ENCODE measurements at regions not wholly inside any gene's neighbourhood (a gene's known extent, or its start where the extent isn't known, plus 50 kb on each side); places are given as distances from the start of the nearest gene placed in this dataset.

DNA sequence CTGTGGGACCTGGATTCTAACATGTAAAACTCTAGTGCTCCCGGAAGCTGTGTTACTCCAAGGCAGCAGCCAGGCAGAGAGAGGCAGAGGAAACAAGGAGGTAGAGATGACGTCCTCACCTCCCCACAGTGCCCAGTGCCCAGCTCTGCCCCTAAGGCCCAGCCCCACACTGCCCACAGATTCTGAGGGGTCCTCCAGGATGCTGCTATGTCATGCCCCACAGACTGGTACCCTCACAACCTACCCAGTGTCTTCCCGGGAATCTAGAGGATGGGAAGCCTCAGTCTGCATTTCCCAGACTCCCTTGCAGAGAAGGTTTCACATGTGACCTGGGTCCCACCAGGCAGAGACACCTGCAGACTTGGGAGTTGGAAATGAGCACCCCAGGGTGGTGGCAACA lies 75.9 kb upstream of the PCSK6 start:
- Histone ChIP-seq H3K27ac (no peak overlapping the region), H3K9me3 (no peaks in the 10 kb centered on the region), H3K4me1 (no peaks in the 10 kb centered on the region), H3K27me3 (no peaks in the 10 kb centered on the region), H3K4me3 (no peak overlapping the region), H3K36me3 (no peaks in the 10 kb centered on the region)
- TF ChIP-seq, protein P1, sequence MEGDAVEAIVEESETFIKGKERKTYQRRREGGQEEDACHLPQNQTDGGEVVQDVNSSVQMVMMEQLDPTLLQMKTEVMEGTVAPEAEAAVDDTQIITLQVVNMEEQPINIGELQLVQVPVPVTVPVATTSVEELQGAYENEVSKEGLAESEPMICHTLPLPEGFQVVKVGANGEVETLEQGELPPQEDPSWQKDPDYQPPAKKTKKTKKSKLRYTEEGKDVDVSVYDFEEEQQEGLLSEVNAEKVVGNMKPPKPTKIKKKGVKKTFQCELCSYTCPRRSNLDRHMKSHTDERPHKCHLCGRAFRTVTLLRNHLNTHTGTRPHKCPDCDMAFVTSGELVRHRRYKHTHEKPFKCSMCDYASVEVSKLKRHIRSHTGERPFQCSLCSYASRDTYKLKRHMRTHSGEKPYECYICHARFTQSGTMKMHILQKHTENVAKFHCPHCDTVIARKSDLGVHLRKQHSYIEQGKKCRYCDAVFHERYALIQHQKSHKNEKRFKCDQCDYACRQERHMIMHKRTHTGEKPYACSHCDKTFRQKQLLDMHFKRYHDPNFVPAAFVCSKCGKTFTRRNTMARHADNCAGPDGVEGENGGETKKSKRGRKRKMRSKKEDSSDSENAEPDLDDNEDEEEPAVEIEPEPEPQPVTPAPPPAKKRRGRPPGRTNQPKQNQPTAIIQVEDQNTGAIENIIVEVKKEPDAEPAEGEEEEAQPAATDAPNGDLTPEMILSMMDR (IDR thresholded peaks at IDR 0.05), result no peak
- TF ChIP-seq POLR2A (IDR thresholded peaks at IDR 0.05), result no peak
- no peak for TF ChIP-seq EP300 (IDR thresholded peaks at IDR 0.05)
- 85 to 93% methylated on average over 2 to 3 of the region's 3 CpGs for WGBS, 2 donors
- DNase-seq (ENCODE audit: low spot score in 2 of 2), result no peak

DNA sequence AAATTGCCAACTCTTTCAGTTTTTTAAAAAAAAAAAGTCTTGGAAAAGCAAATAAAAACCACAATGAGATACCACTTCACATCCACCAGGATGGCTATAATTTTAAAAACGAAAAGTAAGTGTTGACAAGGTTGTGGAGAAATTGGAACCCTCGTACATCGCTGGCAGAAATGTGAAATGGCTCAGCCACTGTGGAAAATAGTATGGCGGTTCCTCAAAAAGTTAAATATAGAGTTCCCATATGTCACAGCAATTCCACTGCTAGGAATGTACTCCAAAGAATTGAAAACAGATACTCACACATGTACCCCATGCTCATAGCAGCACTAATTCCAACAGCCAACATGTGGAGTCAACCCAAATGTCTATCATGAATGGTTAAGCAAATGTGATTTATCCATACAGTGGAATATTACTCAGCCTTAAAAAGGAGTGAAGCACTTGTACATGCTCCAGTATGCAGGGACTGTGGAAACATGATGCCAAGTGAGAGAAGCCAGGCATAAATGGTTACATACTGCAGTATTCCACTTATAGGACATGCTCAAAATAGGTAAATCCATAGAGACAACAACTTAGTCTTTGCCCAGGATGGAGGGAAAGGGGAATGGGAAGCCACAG lies 73.8 kb upstream of the PCSK6 start:
- WGBS, 2 donors, result 79 to 85% methylated on average over 4 of the region's 4 CpGs
- Histone ChIP-seq H3K4me1 (no peaks in the 10 kb centered on the region), H3K9me3 (no peaks in the 10 kb centered on the region), H3K27me3 (no peaks in the 10 kb centered on the region), H3K36me3 (no peaks in the 10 kb centered on the region), H3K4me3 (no peak overlapping the region), H3K27ac (no peak overlapping the region)
- no peak for DNase-seq (ENCODE audit: low spot score in 2 of 2)
- TF ChIP-seq POLR2A (IDR thresholded peaks at IDR 0.05), result no peak
- no peak for TF ChIP-seq EP300 (IDR thresholded peaks at IDR 0.05)

DNA sequence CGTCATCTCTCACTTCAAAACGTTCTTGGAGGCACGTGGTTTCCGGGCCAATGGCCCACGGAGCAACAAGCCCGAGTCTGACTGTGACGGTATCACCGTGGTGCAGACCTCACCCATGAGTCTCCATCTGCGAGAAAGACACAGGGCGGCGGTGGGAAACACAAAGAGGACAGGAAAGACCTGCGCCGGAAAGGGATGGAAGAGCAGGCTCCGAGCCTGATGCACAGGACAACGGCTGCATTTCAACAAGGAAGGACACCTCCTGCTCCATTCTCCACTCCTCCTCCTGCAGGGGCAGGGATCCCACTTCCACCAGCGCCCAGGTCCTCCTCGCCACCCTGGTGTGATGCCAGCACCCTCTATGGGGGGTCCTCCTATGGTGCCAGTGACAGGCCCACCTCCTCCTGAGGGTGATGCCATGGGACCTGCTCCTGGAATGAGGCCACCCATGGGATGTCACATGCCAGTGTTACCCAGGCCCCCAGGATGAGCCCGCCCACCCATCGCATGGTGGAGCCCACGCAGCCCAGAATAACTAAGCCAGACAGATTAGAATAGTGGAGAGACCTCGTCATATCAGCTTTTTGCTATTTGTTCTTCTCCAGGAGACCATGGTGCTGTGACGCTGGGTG lies 73.0 kb upstream of the PCSK6 start:
- no peak for DNase-seq (ENCODE audit: low spot score in 2 of 2)
- H3K27ac ChIP-seq, result no peak overlapping the region
- H3K27me3 ChIP-seq, result no peaks in the 10 kb centered on the region
- WGBS, 2 donors, result 87 to 91% methylated on average over 22 of the region's 22 CpGs
- H3K9me3 ChIP-seq, result no peaks in the 10 kb centered on the region
- TF ChIP-seq EP300 (IDR thresholded peaks at IDR 0.05), result no peak
- no peaks in the 10 kb centered on the region for H3K4me1 ChIP-seq
- H3K4me3 ChIP-seq, result no peak overlapping the region
- no peaks in the 10 kb centered on the region for H3K36me3 ChIP-seq

DNA sequence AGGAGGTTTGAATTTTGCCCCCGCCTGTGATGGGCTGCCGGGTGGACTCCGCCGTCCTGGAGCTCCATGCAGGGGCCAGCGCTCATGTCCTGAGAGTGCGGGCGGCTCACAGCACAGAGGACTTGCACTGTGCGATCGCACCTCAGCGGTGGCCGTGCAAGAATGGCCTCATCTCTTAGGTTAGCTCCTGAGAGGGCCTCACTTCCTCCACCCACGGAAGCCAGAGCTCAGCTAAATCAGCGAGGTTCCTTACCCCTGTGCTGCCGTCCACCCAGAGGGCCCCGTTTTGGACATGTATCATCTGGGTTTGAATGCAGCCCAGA lies 72.0 kb upstream of the PCSK6 start:
- Histone ChIP-seq H3K9me3 (no peaks in the 10 kb centered on the region), H3K36me3 (no peaks in the 10 kb centered on the region), H3K4me1 (no peaks in the 10 kb centered on the region), H3K27me3 (no peaks in the 10 kb centered on the region), H3K4me3 (no peak overlapping the region), H3K27ac (no peak overlapping the region)
- TF ChIP-seq, protein P1 (IDR thresholded peaks at IDR 0.05), result no peak
- no peak for TF ChIP-seq POLR2A (IDR thresholded peaks at IDR 0.05)
- no peak for TF ChIP-seq EP300 (IDR thresholded peaks at IDR 0.05)
- DNase-seq (ENCODE audit: low spot score in 2 of 2), result no peak
- 82 to 83% methylated on average over 15 of the region's 15 CpGs for WGBS, 2 donors

DNA sequence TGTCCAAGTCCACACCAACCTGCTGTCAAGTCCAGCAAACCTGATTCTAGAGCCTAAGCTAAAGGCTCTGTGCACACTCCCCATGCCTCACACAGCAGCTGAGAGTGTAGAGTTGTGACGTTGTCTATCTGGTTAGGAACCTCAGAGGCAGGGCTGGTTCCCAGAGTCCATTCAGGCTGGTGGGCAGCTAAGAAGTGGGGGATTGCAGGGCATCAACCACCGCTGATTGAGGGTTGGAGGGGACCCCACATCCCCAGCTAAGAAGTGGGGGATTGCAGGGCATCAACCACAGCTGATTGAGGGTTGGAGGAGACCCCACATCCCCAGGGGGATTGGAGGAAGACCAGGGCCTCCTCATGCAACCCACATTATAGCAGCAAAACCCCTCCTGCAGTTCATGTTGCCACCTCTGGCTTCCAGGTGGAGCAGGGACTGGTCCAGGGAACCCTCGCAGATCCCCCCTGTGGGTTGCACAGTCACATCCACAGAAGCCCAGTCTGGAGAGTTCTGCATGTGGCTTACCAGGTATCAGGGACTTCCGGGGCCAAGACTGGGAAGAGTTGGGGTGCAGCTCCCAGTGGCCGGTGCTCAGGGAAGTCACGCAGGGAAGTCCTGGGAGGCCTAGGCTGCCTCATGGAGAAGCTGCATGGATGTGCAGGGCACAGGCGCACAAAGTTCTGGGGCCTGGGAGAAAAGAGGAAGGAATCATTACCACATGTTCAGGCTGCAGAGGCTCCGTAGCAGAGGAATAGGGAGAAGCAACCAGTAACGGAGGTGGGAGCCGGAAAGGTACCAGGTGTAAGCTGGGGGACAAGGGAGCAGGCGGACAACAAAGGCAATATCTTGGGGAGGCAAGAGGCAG lies 71.4 kb upstream of the PCSK6 start:
- no peak for DNase-seq (ENCODE audit: low spot score in 2 of 2)
- Histone ChIP-seq H3K9me3 (no peaks in the 10 kb centered on the region), H3K27me3 (no peaks in the 10 kb centered on the region), H3K36me3 (no peaks in the 10 kb centered on the region), H3K4me3 (no peak overlapping the region), H3K4me1 (no peaks in the 10 kb centered on the region), H3K27ac (no peak overlapping the region)
- no peak for TF ChIP-seq POLR2A (IDR thresholded peaks at IDR 0.05)
- TF ChIP-seq EP300 (IDR thresholded peaks at IDR 0.05), result no peak
- TF ChIP-seq, protein P1 (IDR thresholded peaks at IDR 0.05), result no peak
- WGBS, 2 donors, result 81 to 90% methylated on average over 11 of the region's 11 CpGs

DNA sequence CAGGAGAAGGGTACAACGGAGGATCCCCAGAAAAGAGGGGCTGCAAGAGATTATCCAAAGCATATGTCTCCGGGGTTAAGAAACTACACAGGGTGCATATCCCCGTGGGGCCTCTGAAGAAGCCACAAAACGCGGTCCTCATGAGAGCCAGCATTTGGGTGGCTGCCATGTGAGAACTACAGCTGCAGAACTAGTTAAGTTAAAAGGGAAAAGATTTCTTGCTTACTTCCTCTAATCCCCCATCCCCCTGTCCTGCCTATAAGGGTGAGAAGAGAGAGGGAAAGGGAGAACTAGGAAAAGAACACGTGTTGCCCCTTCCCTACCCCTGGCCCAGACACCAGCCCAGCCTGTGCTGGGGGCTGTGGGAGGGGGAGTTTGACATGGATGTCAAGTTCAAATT lies 70.4 kb upstream of the PCSK6 start:
- H3K4me3 ChIP-seq, result no peak overlapping the region
- H3K4me1 ChIP-seq, result no peaks in the 10 kb centered on the region
- TF ChIP-seq, protein P1 (IDR thresholded peaks at IDR 0.05), result no peak
- TF ChIP-seq POLR2A (IDR thresholded peaks at IDR 0.05) (no peak), EP300 (IDR thresholded peaks at IDR 0.05) (no peak)
- no peaks in the 10 kb centered on the region for H3K36me3 ChIP-seq
- H3K27me3 ChIP-seq, result no peaks in the 10 kb centered on the region
- H3K9me3 ChIP-seq, result no peaks in the 10 kb centered on the region
- H3K27ac ChIP-seq, result no peak overlapping the region
- DNase-seq (ENCODE audit: low spot score in 2 of 2), result no peak
- 41 to 52% methylated on average over 6 of the region's 6 CpGs for WGBS, 2 donors

All from tibial nerve (tissue), 4 donors.